HEK293 (cell line): ENCODE measurements at regions not wholly inside any gene's neighbourhood (a gene's known extent, or its start where the extent isn't known, plus 50 kb on each side); places are given as distances from the start of the nearest gene placed in this dataset.

Experiments used
- CTCF ChIA-PET: fragments of 350-600 bp; formaldehyde crosslinking; extraction: SDS; loops from one replicate; lab custom pipeline; 2021; ENCODE audit warnings: antibody characterized with exemption; lab: Yijun Ruan, JAX
- POLR2A ChIA-PET: fragments of 300-600 bp; formaldehyde crosslinking; extraction: SDS; loops from one replicate; lab custom pipeline; 2020; ENCODE audit warnings: antibody characterized with exemption, inconsistent platforms; lab: Yijun Ruan, JAX
- H3K27ac ChIP-seq: fragments of 200-500 bp; sonication (Bioruptor generic); 2 replicates; pipeline ENCODE4 v1.5.1; 2014; ENCODE audit warnings: low read depth, low read length, control low read depth, inconsistent platforms; ENCODE audit errors: extremely low read depth
- H3K36me3 ChIP-seq, 2 experiments: fragments of 200-500 bp in 1 of 2; sonication (Bioruptor generic) in 1 of 2; 1 replicate in 1 of 2; 2 replicates in 1 of 2; pipeline ENCODE4 v1.5.1; 2014 to 2017; ENCODE audit warnings: inconsistent platforms in 2 of 2, low read length in 2 of 2; ENCODE audit not compliant: control insufficient read depth in 2 of 2, insufficient read depth in 1 of 2
- H3K4me1 ChIP-seq: fragments of 200-500 bp; sonication (Bioruptor generic); 2 replicates; pipeline ENCODE4 v1.5.1; 2014; ENCODE audit warnings: mild to moderate bottlenecking, low read length, inconsistent platforms; ENCODE audit not compliant: control insufficient read depth, insufficient read depth
- H3K4me3 ChIP-seq: 2 replicates; pipeline ENCODE4 v1.5.1; 2011; ENCODE audit warnings: low read depth, mild to moderate bottlenecking, control low read depth, low read length, moderate library complexity
- H3K9me3 ChIP-seq: fragments of 200-500 bp; sonication (Bioruptor generic); 2 replicates; pipeline ENCODE4 v1.5.1; 2014; ENCODE audit warnings: low read depth, low read length, inconsistent platforms; ENCODE audit not compliant: control insufficient read depth, insufficient read depth
- BCL11A ChIP-seq: fragments of 450-650 bp; formaldehyde crosslinking; IDR thresholded peaks from 2 replicates; pipeline ENCODE4 v1.5.1; 2016; ENCODE audit warnings: low read depth, missing biosample characterization, missing genetic modification characterization
- SP3 ChIP-seq: fragments of 450-650 bp; formaldehyde crosslinking; IDR thresholded peaks from 2 replicates; pipeline ENCODE4 v1.5.1; 2016; ENCODE audit warnings: missing biosample characterization, missing genetic modification characterization
- ZBTB17 ChIP-seq: fragments of 450-650 bp; formaldehyde crosslinking; IDR thresholded peaks from 2 replicates; pipeline ENCODE4 v1.5.1; 2016; ENCODE audit warnings: missing biosample characterization, missing genetic modification characterization
- ZEB2 ChIP-seq: fragments of 450-650 bp; formaldehyde crosslinking; IDR thresholded peaks from 2 replicates; pipeline ENCODE4 v1.5.1; 2016; ENCODE audit warnings: missing biosample characterization, missing genetic modification characterization
- ZIC2 ChIP-seq: fragments of 450-650 bp; formaldehyde crosslinking; IDR thresholded peaks from 2 replicates; pipeline ENCODE4 v1.5.1; 2016; ENCODE audit warnings: missing biosample characterization, missing genetic modification characterization
- ZNF214 ChIP-seq: fragments of 450-650 bp; formaldehyde crosslinking; IDR thresholded peaks from 2 replicates; pipeline ENCODE4 v1.5.1; 2017; ENCODE audit warnings: missing biosample characterization, mild to moderate bottlenecking, missing genetic modification characterization, borderline replicate concordance
- ZNF23 ChIP-seq: fragments of 450-650 bp; formaldehyde crosslinking; IDR thresholded peaks from 2 replicates; pipeline ENCODE4 v1.5.1; 2016; ENCODE audit warnings: missing biosample characterization, missing genetic modification characterization, borderline replicate concordance
- ZNF350 ChIP-seq: fragments of 450-650 bp; formaldehyde crosslinking; IDR thresholded peaks from 2 replicates; pipeline ENCODE4 v1.5.0; 2017; ENCODE audit warnings: missing biosample characterization, mild to moderate bottlenecking, missing genetic modification characterization
- ZNF433 ChIP-seq: fragments of 450-650 bp; formaldehyde crosslinking; IDR thresholded peaks from 2 replicates; pipeline ENCODE4 v1.5.1; 2016; ENCODE audit warnings: missing biosample characterization, missing genetic modification characterization, low read depth
- ZNF48 ChIP-seq: fragments of 450-650 bp; formaldehyde crosslinking; IDR thresholded peaks from 2 replicates; pipeline ENCODE4 v1.5.1; 2016; ENCODE audit warnings: missing biosample characterization, missing genetic modification characterization
- ZNF768 ChIP-seq: fragments of 450-650 bp; formaldehyde crosslinking; IDR thresholded peaks from 2 replicates; pipeline ENCODE4 v1.5.1; 2018; ENCODE audit warnings: missing biosample characterization, mild to moderate bottlenecking, missing genetic modification characterization
- ZNF843 ChIP-seq: fragments of 450-650 bp; formaldehyde crosslinking; IDR thresholded peaks from 2 replicates; pipeline ENCODE4 v1.5.1; 2016; ENCODE audit warnings: missing biosample characterization, missing genetic modification characterization
- ZSCAN23 ChIP-seq: fragments of 450-650 bp; formaldehyde crosslinking; IDR thresholded peaks from 2 replicates; pipeline ENCODE4 v1.5.1; 2016; ENCODE audit warnings: missing biosample characterization, missing genetic modification characterization
- TF ChIP-seq, protein P1 (sequence below): fragments of 450-650 bp; formaldehyde crosslinking; IDR thresholded peaks from 2 replicates; pipeline ENCODE4 v1.5.1; 2016; ENCODE audit warnings: missing biosample characterization, missing genetic modification characterization
- TF ChIP-seq, protein P2 (sequence below): fragments of 450-650 bp; formaldehyde crosslinking; IDR thresholded peaks from 2 replicates; pipeline ENCODE4 v1.5.1; 2016; ENCODE audit warnings: missing biosample characterization, missing genetic modification characterization
- TF ChIP-seq, protein P3 (sequence below): fragments of 450-650 bp; formaldehyde crosslinking; IDR thresholded peaks from 2 replicates; pipeline ENCODE4 v1.5.1; 2017; ENCODE audit warnings: missing biosample characterization, missing genetic modification characterization
- TF ChIP-seq, protein P4 (sequence below): sonication (generic); formaldehyde crosslinking; IDR thresholded peaks from 2 replicates; pipeline ENCODE4 v1.8.1; 2022; ENCODE audit warnings: mild to moderate bottlenecking, moderate library complexity, missing genetic modification reagents
- TF ChIP-seq, protein P5 (sequence below): fragments of 450-650 bp; formaldehyde crosslinking; IDR thresholded peaks from 2 replicates; pipeline ENCODE4 v1.5.1; 2016; ENCODE audit warnings: missing biosample characterization, missing genetic modification characterization
- TF ChIP-seq, protein P6 (sequence below): fragments of 450-650 bp; formaldehyde crosslinking; IDR thresholded peaks from 2 replicates; pipeline ENCODE4 v1.5.1; 2016; ENCODE audit warnings: missing biosample characterization, missing genetic modification characterization

DNA sequence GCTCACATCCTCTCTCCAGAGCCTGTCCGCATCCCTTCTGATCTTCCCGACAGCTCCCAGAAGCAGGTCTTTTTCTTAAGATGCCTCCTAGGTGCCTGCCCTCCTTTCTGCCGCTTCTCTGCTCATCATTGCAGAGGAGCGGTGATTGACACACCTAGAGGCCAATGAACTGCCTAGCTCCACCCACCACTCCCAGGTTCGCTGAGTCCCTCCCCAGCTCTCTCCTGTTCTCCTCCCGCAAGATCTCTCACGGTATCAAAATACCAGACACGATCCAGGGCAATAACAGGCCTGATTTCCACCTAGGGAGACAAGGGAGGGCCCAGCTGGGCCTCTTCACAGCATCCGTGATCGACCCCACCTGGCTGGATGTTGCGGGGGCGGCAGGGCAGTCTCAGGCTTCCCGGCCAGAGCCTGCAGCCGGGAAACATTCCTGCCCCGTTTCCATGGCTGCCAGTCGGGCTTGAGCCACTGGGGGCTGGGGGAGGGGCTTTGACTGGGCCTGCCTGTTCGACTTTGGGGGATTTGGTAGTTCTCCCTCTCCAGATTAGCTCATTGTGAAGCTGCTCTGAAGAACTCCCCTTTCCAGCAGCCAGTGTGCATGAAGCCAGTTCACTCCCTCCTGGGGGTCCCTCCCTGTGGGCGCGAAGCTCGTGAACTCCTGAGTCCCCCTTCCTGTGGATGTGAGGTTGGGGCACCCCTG, 373.5 kb downstream of the RPS24 start (continued):
- TF ChIP-seq ZNF433 (no peak), ZBTB17 (tag by site-specific recombination) (peak; percentile 95), ZIC2 (tag by site-specific recombination) (peak; percentile 49; the same call in 1 of the 2 replicates), SP3 (tag by site-specific recombination) (peak; percentile 82)
- TF ChIP-seq, protein P1, sequence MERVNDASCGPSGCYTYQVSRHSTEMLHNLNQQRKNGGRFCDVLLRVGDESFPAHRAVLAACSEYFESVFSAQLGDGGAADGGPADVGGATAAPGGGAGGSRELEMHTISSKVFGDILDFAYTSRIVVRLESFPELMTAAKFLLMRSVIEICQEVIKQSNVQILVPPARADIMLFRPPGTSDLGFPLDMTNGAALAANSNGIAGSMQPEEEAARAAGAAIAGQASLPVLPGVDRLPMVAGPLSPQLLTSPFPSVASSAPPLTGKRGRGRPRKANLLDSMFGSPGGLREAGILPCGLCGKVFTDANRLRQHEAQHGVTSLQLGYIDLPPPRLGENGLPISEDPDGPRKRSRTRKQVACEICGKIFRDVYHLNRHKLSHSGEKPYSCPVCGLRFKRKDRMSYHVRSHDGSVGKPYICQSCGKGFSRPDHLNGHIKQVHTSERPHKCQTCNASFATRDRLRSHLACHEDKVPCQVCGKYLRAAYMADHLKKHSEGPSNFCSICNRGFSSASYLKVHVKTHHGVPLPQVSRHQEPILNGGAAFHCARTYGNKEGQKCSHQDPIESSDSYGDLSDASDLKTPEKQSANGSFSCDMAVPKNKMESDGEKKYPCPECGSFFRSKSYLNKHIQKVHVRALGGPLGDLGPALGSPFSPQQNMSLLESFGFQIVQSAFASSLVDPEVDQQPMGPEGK (tag by site-specific recombination), result peak; percentile 92
- TF ChIP-seq, protein P2, sequence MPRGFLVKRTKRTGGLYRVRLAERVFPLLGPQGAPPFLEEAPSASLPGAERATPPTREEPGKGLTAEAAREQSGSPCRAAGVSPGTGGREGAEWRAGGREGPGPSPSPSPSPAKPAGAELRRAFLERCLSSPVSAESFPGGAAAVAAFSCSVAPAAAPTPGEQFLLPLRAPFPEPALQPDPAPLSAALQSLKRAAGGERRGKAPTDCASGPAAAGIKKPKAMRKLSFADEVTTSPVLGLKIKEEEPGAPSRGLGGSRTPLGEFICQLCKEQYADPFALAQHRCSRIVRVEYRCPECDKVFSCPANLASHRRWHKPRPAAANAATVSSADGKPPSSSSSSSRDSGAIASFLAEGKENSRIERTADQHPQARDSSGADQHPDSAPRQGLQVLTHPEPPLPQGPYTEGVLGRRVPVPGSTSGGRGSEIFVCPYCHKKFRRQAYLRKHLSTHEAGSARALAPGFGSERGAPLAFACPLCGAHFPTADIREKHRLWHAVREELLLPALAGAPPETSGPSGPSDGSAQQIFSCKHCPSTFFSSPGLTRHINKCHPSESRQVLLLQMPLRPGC (tag by site-specific recombination), result 0 out of 2 replicates have a peak, but pooled peaks have one; percentile 22
- TF ChIP-seq, protein P3, sequence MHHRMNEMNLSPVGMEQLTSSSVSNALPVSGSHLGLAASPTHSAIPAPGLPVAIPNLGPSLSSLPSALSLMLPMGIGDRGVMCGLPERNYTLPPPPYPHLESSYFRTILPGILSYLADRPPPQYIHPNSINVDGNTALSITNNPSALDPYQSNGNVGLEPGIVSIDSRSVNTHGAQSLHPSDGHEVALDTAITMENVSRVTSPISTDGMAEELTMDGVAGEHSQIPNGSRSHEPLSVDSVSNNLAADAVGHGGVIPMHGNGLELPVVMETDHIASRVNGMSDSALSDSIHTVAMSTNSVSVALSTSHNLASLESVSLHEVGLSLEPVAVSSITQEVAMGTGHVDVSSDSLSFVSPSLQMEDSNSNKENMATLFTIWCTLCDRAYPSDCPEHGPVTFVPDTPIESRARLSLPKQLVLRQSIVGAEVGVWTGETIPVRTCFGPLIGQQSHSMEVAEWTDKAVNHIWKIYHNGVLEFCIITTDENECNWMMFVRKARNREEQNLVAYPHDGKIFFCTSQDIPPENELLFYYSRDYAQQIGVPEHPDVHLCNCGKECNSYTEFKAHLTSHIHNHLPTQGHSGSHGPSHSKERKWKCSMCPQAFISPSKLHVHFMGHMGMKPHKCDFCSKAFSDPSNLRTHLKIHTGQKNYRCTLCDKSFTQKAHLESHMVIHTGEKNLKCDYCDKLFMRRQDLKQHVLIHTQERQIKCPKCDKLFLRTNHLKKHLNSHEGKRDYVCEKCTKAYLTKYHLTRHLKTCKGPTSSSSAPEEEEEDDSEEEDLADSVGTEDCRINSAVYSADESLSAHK (tag by site-specific recombination), result no peak

DNA sequence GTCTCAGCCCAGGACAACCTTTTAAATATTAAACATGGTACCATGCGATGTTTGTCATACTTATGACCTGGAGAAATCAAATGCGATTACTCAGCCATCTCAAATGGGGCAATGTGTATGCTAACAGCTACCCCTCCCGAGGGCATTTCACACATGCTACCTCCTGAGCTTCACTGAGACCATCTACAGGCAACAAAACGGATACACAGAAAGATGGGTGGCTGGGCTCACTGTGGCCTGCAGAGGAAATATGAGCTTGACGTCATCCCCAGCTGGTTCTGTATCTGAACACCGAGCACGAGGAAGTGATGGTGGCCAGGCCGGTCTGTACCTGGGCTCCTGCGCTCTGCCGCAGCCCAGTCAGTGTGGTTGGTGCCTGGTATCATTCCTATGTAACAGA, 374.3 kb downstream of the RPS24 start:
- H3K9me3 ChIP-seq, result no peaks in the 10 kb centered on the region
- no peak for TF ChIP-seq ZNF350 (tag by site-specific recombination)
- TF ChIP-seq, all 188 proteins: peak for 0
- Histone ChIP-seq H3K27ac (no peak overlapping the region), H3K4me3 (no peak overlapping the region), H3K36me3 (no peaks in the 10 kb centered on the region), H3K4me1 (peaks cover 3% of the 10 kb centered on the region; the same call in 1 of the 2 replicates)
- ChIA-PET CTCF (interaction anchor here (0.5 to 0.7 kb wide), 4 partner anchors 18 to 769 kb away, joined by 3 read pairs; no protein-coding TSS in a partner anchor), POLR2A (interaction anchor here (0.6 kb wide), 1 partner anchor 102 kb away, joined by 3 read pairs; no protein-coding TSS in a partner anchor)

DNA sequence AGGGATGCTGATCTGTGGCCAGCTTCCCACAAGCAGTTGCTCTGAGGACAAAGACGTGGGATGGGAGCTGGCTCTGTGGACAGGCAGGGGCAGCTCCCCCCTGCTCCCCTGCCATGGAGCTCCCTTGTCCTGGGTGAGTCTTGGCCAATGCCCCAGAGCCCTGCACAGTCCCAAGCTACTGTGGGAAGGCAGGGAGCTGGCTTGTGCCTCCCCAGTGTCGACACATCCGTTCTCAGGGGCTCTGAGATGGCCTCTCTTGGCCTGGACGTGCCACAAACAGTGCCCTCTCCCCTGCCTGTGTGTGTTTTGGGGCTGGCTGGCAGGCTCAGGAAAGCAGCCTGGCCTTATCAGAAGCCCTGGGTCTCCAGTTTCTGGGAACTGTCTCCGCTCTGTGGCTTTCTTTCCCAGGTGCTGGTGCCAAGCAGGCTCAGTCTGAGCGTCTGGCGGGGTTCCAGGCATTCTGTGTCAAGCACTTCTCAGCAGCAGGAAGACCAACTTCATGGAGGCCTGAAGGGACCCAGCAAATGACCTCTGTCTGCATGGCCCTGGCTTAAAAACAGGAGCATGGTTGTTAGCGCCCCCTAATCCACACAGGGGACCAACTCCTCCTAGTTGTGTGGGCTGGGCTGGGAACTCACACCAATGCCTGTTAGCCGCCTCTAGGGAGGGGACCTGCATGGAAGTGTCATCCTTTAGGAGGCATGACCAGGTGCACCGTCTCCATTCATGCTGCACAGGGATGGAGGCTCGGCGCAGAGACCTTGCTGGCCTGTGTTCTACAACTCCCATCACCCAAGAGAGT, 375.2 kb downstream of the RPS24 start:
- POLR2A ChIA-PET, result interaction anchor here (0.6 kb wide), 1 partner anchor 101 kb away, joined by 3 read pairs; no protein-coding TSS in a partner anchor
- H3K4me3 ChIP-seq, result no peak overlapping the region
- H3K27ac ChIP-seq, result no peak overlapping the region
- peaks cover 3% of the 10 kb centered on the region; the same call in 1 of the 2 replicates for H3K4me1 ChIP-seq
- no peaks in the 10 kb centered on the region for H3K9me3 ChIP-seq
- CTCF ChIA-PET, result interaction anchor here (0.7 kb wide), 1 partner anchor 134 kb away, joined by 3 read pairs; no protein-coding TSS in a partner anchor
- H3K36me3 ChIP-seq, result no peaks in the 10 kb centered on the region
- TF ChIP-seq ZEB2 (tag by site-specific recombination) (no peak), ZNF768 (tag by site-specific recombination) (no peak), ZNF214 (tag by site-specific recombination) (no peak), ZNF23 (tag by site-specific recombination) (no peak), ZNF48 (tag by site-specific recombination) (no peak), BCL11A (tag by site-specific recombination) (no peak), ZSCAN23 (tag by site-specific recombination) (no peak), ZNF843 (tag by site-specific recombination) (no peak)
- TF ChIP-seq, protein P4, sequence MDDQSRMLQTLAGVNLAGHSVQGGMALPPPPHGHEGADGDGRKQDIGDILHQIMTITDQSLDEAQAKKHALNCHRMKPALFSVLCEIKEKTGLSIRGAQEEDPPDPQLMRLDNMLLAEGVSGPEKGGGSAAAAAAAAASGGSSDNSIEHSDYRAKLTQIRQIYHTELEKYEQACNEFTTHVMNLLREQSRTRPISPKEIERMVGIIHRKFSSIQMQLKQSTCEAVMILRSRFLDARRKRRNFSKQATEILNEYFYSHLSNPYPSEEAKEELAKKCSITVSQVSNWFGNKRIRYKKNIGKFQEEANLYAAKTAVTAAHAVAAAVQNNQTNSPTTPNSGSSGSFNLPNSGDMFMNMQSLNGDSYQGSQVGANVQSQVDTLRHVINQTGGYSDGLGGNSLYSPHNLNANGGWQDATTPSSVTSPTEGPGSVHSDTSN (CRISPR knock-in tag), result no peak
- TF ChIP-seq, protein P5, sequence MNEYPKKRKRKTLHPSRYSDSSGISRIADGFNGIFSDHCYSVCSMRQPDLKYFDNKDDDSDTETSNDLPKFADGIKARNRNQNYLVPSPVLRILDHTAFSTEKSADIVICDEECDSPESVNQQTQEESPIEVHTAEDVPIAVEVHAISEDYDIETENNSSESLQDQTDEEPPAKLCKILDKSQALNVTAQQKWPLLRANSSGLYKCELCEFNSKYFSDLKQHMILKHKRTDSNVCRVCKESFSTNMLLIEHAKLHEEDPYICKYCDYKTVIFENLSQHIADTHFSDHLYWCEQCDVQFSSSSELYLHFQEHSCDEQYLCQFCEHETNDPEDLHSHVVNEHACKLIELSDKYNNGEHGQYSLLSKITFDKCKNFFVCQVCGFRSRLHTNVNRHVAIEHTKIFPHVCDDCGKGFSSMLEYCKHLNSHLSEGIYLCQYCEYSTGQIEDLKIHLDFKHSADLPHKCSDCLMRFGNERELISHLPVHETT (tag by site-specific recombination), result no peak
- TF ChIP-seq, protein P6, sequence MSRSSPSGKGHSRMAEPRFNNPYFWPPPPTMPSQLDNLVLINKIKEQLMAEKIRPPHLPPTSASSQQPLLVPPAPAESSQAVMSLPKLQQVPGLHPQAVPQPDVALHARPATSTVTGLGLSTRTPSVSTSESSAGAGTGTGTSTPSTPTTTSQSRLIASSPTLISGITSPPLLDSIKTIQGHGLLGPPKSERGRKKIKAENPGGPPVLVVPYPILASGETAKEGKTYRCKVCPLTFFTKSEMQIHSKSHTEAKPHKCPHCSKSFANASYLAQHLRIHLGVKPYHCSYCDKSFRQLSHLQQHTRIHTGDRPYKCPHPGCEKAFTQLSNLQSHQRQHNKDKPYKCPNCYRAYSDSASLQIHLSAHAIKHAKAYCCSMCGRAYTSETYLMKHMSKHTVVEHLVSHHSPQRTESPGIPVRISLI (tag by site-specific recombination), result no peak
